Neural cell (in vitro differentiated cells): ENCODE measurements at regions not wholly inside any gene's neighbourhood (a gene's known extent, or its start where the extent isn't known, plus 50 kb on each side); places are given as distances from the start of the nearest gene placed in this dataset.

Source experiments
- MXI1 ChIP-seq: fragments of 450-650 bp; conservative IDR thresholded peaks from 2 replicates; pipeline ENCODE4 v1.6.1; 2014; ENCODE audit warnings: antibody characterized with exemption, mild to moderate bottlenecking; ENCODE audit not compliant: poor library complexity, severe bottlenecking
- POLR2AphosphoS5 ChIP-seq: IDR thresholded peaks from 2 replicates; pipeline ENCODE4 v1.6.1; 2012
- TF ChIP-seq, protein P1 (sequence below): fragments of 450-650 bp; IDR thresholded peaks from 2 replicates; pipeline ENCODE4 v1.5.1; 2014; ENCODE audit warnings: antibody characterized with exemption, mild to moderate bottlenecking, moderate library complexity; ENCODE audit not compliant: poor library complexity, severe bottlenecking

DNA sequence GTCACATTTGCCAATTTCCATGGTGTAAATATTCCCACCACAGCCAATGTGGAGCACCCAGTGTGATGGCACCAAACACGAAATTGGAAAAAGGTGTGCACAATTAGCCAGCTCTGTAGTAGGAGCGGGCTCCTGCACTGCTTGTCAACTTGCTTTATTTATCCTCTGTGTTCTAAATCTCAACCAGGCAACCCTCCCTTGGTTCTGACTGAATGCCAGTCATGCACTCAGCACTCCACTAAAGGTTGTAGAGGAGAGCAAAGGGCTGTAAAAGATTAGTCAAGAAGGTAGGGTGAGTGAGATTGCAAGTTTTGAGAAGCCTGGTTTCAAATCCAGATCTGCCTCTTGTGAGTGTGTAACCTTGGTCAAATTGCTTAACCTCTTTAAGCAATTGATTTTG, 71.5 kb upstream of the EGR2 start:
- TF ChIP-seq, protein P1, sequence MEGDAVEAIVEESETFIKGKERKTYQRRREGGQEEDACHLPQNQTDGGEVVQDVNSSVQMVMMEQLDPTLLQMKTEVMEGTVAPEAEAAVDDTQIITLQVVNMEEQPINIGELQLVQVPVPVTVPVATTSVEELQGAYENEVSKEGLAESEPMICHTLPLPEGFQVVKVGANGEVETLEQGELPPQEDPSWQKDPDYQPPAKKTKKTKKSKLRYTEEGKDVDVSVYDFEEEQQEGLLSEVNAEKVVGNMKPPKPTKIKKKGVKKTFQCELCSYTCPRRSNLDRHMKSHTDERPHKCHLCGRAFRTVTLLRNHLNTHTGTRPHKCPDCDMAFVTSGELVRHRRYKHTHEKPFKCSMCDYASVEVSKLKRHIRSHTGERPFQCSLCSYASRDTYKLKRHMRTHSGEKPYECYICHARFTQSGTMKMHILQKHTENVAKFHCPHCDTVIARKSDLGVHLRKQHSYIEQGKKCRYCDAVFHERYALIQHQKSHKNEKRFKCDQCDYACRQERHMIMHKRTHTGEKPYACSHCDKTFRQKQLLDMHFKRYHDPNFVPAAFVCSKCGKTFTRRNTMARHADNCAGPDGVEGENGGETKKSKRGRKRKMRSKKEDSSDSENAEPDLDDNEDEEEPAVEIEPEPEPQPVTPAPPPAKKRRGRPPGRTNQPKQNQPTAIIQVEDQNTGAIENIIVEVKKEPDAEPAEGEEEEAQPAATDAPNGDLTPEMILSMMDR = no peak
- no peak for TF ChIP-seq MXI1
- no peak for TF ChIP-seq POLR2AphosphoS5
